ENCODE measurements at regions not wholly inside any gene's neighbourhood (a gene's known extent, or its start where the extent isn't known, plus 50 kb on each side); places are given as distances from the start of the nearest gene placed in this dataset.

GRCh38 chr15:91383532-91383931 lies 283.5 kb downstream of the SV2B start:
- WGBS: 100% methylated on average over 1 of the region's 2 CpGs
- H3K27me3 ChIP-seq (ENCODE audit: insufficient read depth, low read length): no peaks in the 10 kb centered on the region
- peaks cover 2% of the 10 kb centered on the region; the same call in 1 of the 2 replicates for H3K9me3 ChIP-seq (ENCODE audit: insufficient read depth, low read depth, low read length)
- no peak overlapping the region for H3K9ac ChIP-seq (ENCODE audit: low read depth, low read length)
- H3K27ac ChIP-seq (ENCODE audit: low read depth, low read length): no peak overlapping the region
- no peak overlapping the region for H3K4me3 ChIP-seq (ENCODE audit: low read length)
- peaks cover 16% of the 10 kb centered on the region; the same call in 1 of the 2 replicates for H3K4me1 ChIP-seq (ENCODE audit: insufficient read depth, low read length)
- H3K36me3 ChIP-seq (ENCODE audit: insufficient read depth, low read length): no peaks in the 10 kb centered on the region

GRCh38 chr15:91384189-91384730 lies 284.2 kb downstream of the SV2B start:
- Histone ChIP-seq H3K27me3 (ENCODE audit: insufficient read depth, low read length) (no peaks in the 10 kb centered on the region), H3K4me3 (ENCODE audit: low read length) (no peak overlapping the region), H3K27ac (ENCODE audit: low read depth, low read length) (no peak overlapping the region), H3K4me1 (ENCODE audit: insufficient read depth, low read length) (peaks cover 16% of the 10 kb centered on the region; the same call in 1 of the 2 replicates), H3K36me3 (ENCODE audit: insufficient read depth, low read length) (no peaks in the 10 kb centered on the region), H3K9me3 (ENCODE audit: insufficient read depth, low read depth, low read length) (peaks cover 2% of the 10 kb centered on the region; the same call in 1 of the 2 replicates), H3K9ac (ENCODE audit: low read depth, low read length) (no peak overlapping the region)
- 94% methylated on average over 6 of the region's 6 CpGs for WGBS

GRCh38 chr15:91385311-91385710 lies 285.3 kb downstream of the SV2B start:
- Histone ChIP-seq H3K4me3 (ENCODE audit: low read length) (no peak overlapping the region), H3K9ac (ENCODE audit: low read depth, low read length) (no peak overlapping the region), H3K9me3 (ENCODE audit: insufficient read depth, low read depth, low read length) (peaks cover 2% of the 10 kb centered on the region; the same call in 1 of the 2 replicates), H3K27me3 (ENCODE audit: insufficient read depth, low read length) (no peaks in the 10 kb centered on the region), H3K27ac (ENCODE audit: low read depth, low read length) (no peak overlapping the region), H3K36me3 (ENCODE audit: insufficient read depth, low read length) (no peaks in the 10 kb centered on the region), H3K4me1 (ENCODE audit: insufficient read depth, low read length) (peaks cover 16% of the 10 kb centered on the region; the same call in 1 of the 2 replicates)
- 20% methylated on average over 1 of the region's 1 CpG for WGBS

GRCh38 chr15:91393186-91393585 lies 293.1 kb downstream of the SV2B start:
- Histone ChIP-seq H3K27ac (ENCODE audit: low read depth, low read length) (no peak overlapping the region), H3K4me1 (ENCODE audit: insufficient read depth, low read length) (no peaks in the 10 kb centered on the region), H3K36me3 (ENCODE audit: insufficient read depth, low read length) (no peaks in the 10 kb centered on the region), H3K27me3 (ENCODE audit: insufficient read depth, low read length) (no peaks in the 10 kb centered on the region), H3K9ac (ENCODE audit: low read depth, low read length) (no peak overlapping the region), H3K9me3 (ENCODE audit: insufficient read depth, low read depth, low read length) (no peaks in the 10 kb centered on the region), H3K4me3 (ENCODE audit: low read length) (no peak overlapping the region)
- 96% methylated on average over 6 of the region's 6 CpGs for WGBS

GRCh38 chr15:91400481-91400880 lies 300.4 kb downstream of the SV2B start:
- Histone ChIP-seq H3K9me3 (ENCODE audit: insufficient read depth, low read depth, low read length) (no peaks in the 10 kb centered on the region), H3K4me1 (ENCODE audit: insufficient read depth, low read length) (no peaks in the 10 kb centered on the region), H3K27ac (ENCODE audit: low read depth, low read length) (no peak overlapping the region), H3K36me3 (ENCODE audit: insufficient read depth, low read length) (no peaks in the 10 kb centered on the region), H3K27me3 (ENCODE audit: insufficient read depth, low read length) (no peaks in the 10 kb centered on the region), H3K4me3 (ENCODE audit: low read length) (no peak overlapping the region), H3K9ac (ENCODE audit: low read depth, low read length) (no peak overlapping the region)
- 100% methylated on average over 1 of the region's 1 CpG for WGBS

- H3K27me3 ChIP-seq (ENCODE audit: insufficient read depth, low read length): no peaks in the 10 kb centered on the region
- no peaks in the 10 kb centered on the region for H3K4me1 ChIP-seq (ENCODE audit: insufficient read depth, low read length)
- H3K4me3 ChIP-seq (ENCODE audit: low read length): no peak overlapping the region
- H3K36me3 ChIP-seq (ENCODE audit: insufficient read depth, low read length): no peaks in the 10 kb centered on the region
- no peak overlapping the region for H3K27ac ChIP-seq (ENCODE audit: low read depth, low read length)
- WGBS: 76% methylated on average over 3 of the region's 4 CpGs
- H3K9ac ChIP-seq (ENCODE audit: low read depth, low read length): no peak overlapping the region
- no peaks in the 10 kb centered on the region for H3K9me3 ChIP-seq (ENCODE audit: insufficient read depth, low read depth, low read length)
Observed at GRCh38 chr15:91407269-91407889, 307.3 kb downstream of the SV2B start.

GRCh38 chr15:91408476-91409076 lies 308.5 kb downstream of the SV2B start:
- Histone ChIP-seq H3K36me3 (ENCODE audit: insufficient read depth, low read length) (no peaks in the 10 kb centered on the region), H3K9me3 (ENCODE audit: insufficient read depth, low read depth, low read length) (no peaks in the 10 kb centered on the region), H3K27ac (ENCODE audit: low read depth, low read length) (no peak overlapping the region), H3K27me3 (ENCODE audit: insufficient read depth, low read length) (no peaks in the 10 kb centered on the region), H3K9ac (ENCODE audit: low read depth, low read length) (no peak overlapping the region), H3K4me3 (ENCODE audit: low read length) (no peak overlapping the region), H3K4me1 (ENCODE audit: insufficient read depth, low read length) (no peaks in the 10 kb centered on the region)
- 91% methylated on average over 9 of the region's 9 CpGs for WGBS

GRCh38 chr15:91409387-91409786 lies 309.3 kb downstream of the SV2B start:
- WGBS: no CpG with 5 or more reads among the region's 1 CpG
- H3K9ac ChIP-seq (ENCODE audit: low read depth, low read length): no peak overlapping the region
- H3K4me3 ChIP-seq (ENCODE audit: low read length): no peak overlapping the region
- no peaks in the 10 kb centered on the region for H3K9me3 ChIP-seq (ENCODE audit: insufficient read depth, low read depth, low read length)
- H3K4me1 ChIP-seq (ENCODE audit: insufficient read depth, low read length): no peaks in the 10 kb centered on the region
- no peak overlapping the region for H3K27ac ChIP-seq (ENCODE audit: low read depth, low read length)
- H3K36me3 ChIP-seq (ENCODE audit: insufficient read depth, low read length): no peaks in the 10 kb centered on the region
- H3K27me3 ChIP-seq (ENCODE audit: insufficient read depth, low read length): no peaks in the 10 kb centered on the region

- Histone ChIP-seq H3K4me1 (ENCODE audit: insufficient read depth, low read length) (no peaks in the 10 kb centered on the region), H3K4me3 (ENCODE audit: low read length) (no peak overlapping the region), H3K27ac (ENCODE audit: low read depth, low read length) (no peak overlapping the region), H3K36me3 (ENCODE audit: insufficient read depth, low read length) (no peaks in the 10 kb centered on the region), H3K9me3 (ENCODE audit: insufficient read depth, low read depth, low read length) (no peaks in the 10 kb centered on the region), H3K9ac (ENCODE audit: low read depth, low read length) (no peak overlapping the region), H3K27me3 (ENCODE audit: insufficient read depth, low read length) (no peaks in the 10 kb centered on the region)
Observed at GRCh38 chr15:91411586-91411985, 311.5 kb downstream of the SV2B start.

GRCh38 chr15:91412138-91412928 lies 312.3 kb downstream of the SV2B start:
- Histone ChIP-seq H3K27me3 (ENCODE audit: insufficient read depth, low read length) (no peaks in the 10 kb centered on the region), H3K4me3 (ENCODE audit: low read length) (no peak overlapping the region), H3K27ac (ENCODE audit: low read depth, low read length) (no peak overlapping the region), H3K9me3 (ENCODE audit: insufficient read depth, low read depth, low read length) (no peaks in the 10 kb centered on the region), H3K36me3 (ENCODE audit: insufficient read depth, low read length) (no peaks in the 10 kb centered on the region), H3K4me1 (ENCODE audit: insufficient read depth, low read length) (no peaks in the 10 kb centered on the region), H3K9ac (ENCODE audit: low read depth, low read length) (no peak overlapping the region)
- WGBS: 78% methylated on average over 5 of the region's 5 CpGs

GRCh38 chr15:91413142-91413541 lies 313.1 kb downstream of the SV2B start:
- WGBS: 96% methylated on average over 2 of the region's 2 CpGs
- H3K4me1 ChIP-seq (ENCODE audit: insufficient read depth, low read length): no peaks in the 10 kb centered on the region
- H3K9ac ChIP-seq (ENCODE audit: low read depth, low read length): no peak overlapping the region
- H3K36me3 ChIP-seq (ENCODE audit: insufficient read depth, low read length): no peaks in the 10 kb centered on the region
- no peak overlapping the region for H3K4me3 ChIP-seq (ENCODE audit: low read length)
- no peak overlapping the region for H3K27ac ChIP-seq (ENCODE audit: low read depth, low read length)
- no peaks in the 10 kb centered on the region for H3K9me3 ChIP-seq (ENCODE audit: insufficient read depth, low read depth, low read length)
- H3K27me3 ChIP-seq (ENCODE audit: insufficient read depth, low read length): no peaks in the 10 kb centered on the region
